Thyroid gland (tissue), 4 donors: ENCODE measurements at regions not wholly inside any gene's neighbourhood (a gene's known extent, or its start where the extent isn't known, plus 50 kb on each side); places are given as distances from the start of the nearest gene placed in this dataset.

Experiments used
- DNase-seq, 2 donors: peaks; one replicate each; pipeline ENCODE4 v3.0.0-alpha.2; 2019
- H3K27ac ChIP-seq, 3 donors: fragments of 200-600 bp; sonication (generic); 1 replicate in 2 of 3; 2 replicates in 1 of 3; pipeline ENCODE4 v1.5.1; 2016 to 2019; ENCODE audit warnings: mild to moderate bottlenecking in 1 of 3, moderate library complexity in 1 of 3
- H3K27me3 ChIP-seq: fragments of 200-600 bp; sonication (generic); one replicate; pipeline ENCODE4 v1.5.1; 2019
- H3K36me3 ChIP-seq, 2 donors: fragments of 200-600 bp; sonication (generic); one replicate each; pipeline ENCODE4 v1.5.1; 2016 to 2019
- H3K4me1 ChIP-seq, 2 donors: fragments of 200-600 bp; sonication (generic); one replicate each; pipeline ENCODE4 v1.5.1; 2017 to 2019
- H3K4me3 ChIP-seq, 3 donors: fragments of 200-600 bp; sonication (generic); replicated peaks in 1 of 3; 1 replicate in 2 of 3; 2 replicates in 1 of 3; pipeline ENCODE4 v1.5.1; 2016; ENCODE audit warnings: mild to moderate bottlenecking in 1 of 3
- H3K9me3 ChIP-seq: fragments of 200-600 bp; sonication (generic); one replicate; pipeline ENCODE4 v1.5.1; 2017
- CTCF ChIP-seq, 6 experiments: fragments of 200-600 bp in 3 of 6; fragments of 450-650 bp in 3 of 6; sonication (generic) in 3 of 6; IDR thresholded peaks; one replicate each; pipeline ENCODE4 v1.5.1; 2016 to 2019; ENCODE audit warnings: antibody characterized with exemption in 6 of 6, mild to moderate bottlenecking in 2 of 6, inconsistent platforms in 1 of 6, moderate library complexity in 1 of 6
- POLR2A ChIP-seq, 2 donors: fragments of 450-650 bp; IDR thresholded peaks; one replicate each; pipeline ENCODE4 v1.6.1; 2017; ENCODE audit warnings: antibody characterized with exemption in 2 of 2, mild to moderate bottlenecking in 2 of 2, moderate library complexity in 1 of 2
- WGBS, 2 donors: methylation state at CpG; one replicate each; pipeline ENCODE4 v1.1.5; 2017; 5-methylcytosine and 5-hydroxymethylcytosine counted together
- intact Hi-C: fragments of 100-400 bp; cut with DNase I; formaldehyde crosslinking; loops from one replicate; pipeline ENCODE4 v1.15.1; 2023

DNA sequence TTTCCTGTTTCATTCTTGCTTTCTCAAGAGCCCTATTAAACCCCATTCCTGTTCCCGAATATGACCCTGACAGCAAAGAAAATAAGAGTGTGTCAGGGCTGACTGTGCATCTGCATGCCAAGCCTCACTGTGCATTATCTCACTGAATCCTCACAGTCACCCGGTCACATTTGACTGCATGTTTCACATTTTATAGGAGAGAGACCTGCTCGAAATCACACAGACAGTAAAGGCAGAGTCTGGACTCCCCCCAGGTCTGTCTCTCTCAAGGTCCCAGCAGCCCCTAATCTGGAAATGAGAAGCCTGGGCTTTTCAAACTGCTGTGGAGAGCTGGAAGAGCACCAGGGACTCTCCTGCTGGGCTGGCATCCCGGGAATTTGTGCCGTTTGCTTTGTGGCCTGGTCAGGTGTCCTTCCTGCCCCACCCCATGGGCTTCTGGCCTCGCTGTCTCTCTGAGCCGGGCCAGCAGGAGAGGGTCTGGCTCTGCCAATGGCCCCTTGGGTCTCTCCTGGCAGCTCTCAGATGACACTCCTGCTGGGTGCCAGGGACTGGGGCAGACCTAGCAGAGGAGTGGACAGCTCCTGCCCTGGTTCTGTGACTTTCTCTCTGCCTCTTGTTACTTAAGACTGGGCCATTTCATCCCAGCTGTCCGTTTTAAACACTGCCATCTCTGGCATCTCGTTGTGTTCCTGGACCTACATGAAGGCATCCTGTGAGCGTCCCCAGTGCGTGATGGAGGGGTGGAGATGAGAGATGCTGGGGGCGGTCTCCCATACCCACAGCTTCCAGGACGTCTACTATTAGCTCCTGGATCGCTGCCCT is 173.6 kb downstream of the ARHGAP12 start:
- intact Hi-C loops = no loop called here

DNA sequence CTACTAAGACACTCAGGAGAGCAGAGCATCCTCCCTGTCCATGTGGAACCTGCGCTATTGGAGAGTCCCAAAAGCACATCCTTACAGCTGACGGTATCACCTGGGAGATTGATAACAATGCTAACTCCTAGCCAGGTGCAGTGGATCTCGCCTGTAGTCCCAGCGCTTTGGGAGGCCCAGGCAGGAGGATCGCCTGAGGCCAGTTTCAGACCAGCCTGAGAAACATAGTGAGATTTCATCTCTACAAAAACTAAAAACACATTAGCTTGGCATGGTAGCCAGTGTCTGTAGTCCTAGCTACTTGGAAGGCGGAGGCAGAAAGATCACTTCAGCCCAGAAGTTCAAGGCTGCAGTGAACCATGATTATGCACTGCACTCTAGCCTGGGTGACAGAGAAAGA is 174.9 kb downstream of the ARHGAP12 start:
- Histone ChIP-seq H3K36me3 (no peaks in the 10 kb centered on the region), H3K9me3 (no peaks in the 10 kb centered on the region), H3K27ac (peak overlapping the region; percentile 89 to 93 (median 92)), H3K4me3 (no peak overlapping the region), H3K4me1 (peaks cover 34 to 48% of the 10 kb centered on the region in 2 donors), H3K27me3 (no peaks in the 10 kb centered on the region)
- DNase-seq = no peak
- intact Hi-C loops = no loop called here
- TF ChIP-seq CTCF (IDR thresholded peaks at IDR 0.05) (no peak), POLR2A (IDR thresholded peaks at IDR 0.05) (no peak)
- 100% methylated on average over 3 to 6 of the region's 6 CpGs for WGBS, 2 donors

More for the DNA sequence above, 173.6 kb downstream of the ARHGAP12 start:
- no peaks in the 10 kb centered on the region for H3K36me3 ChIP-seq
- DNase-seq = peak; percentile 86 to 88
- peaks cover 28 to 41% of the 10 kb centered on the region in 2 donors for H3K4me1 ChIP-seq
- H3K4me3 ChIP-seq = no peak overlapping the region
- no peak for TF ChIP-seq CTCF (IDR thresholded peaks at IDR 0.05)
- TF ChIP-seq POLR2A (IDR thresholded peaks at IDR 0.05) = peak in 1 of 2 donors; percentile 73
- WGBS, 2 donors = 46% methylated on average over 12 to 14 of the region's 14 CpGs
- no peaks in the 10 kb centered on the region for H3K27me3 ChIP-seq
- no peaks in the 10 kb centered on the region for H3K9me3 ChIP-seq
- peak overlapping the region; percentile 89 to 93 (median 92) for H3K27ac ChIP-seq

GRCh38 chr10:31752170-31752569 is 176.5 kb downstream of the ARHGAP12 start:
- intact Hi-C loops = no loop called here
- peaks cover 34 to 42% of the 10 kb centered on the region in 2 donors for H3K4me1 ChIP-seq
- no peak for DNase-seq
- peak overlapping the region in 1 of 3 donors; percentile 92 for H3K27ac ChIP-seq
- no peaks in the 10 kb centered on the region for H3K27me3 ChIP-seq
- H3K9me3 ChIP-seq = no peaks in the 10 kb centered on the region
- WGBS, 2 donors = 89 to 100% methylated on average over 1 of the region's 1 CpG
- TF ChIP-seq POLR2A (IDR thresholded peaks at IDR 0.05) = no peak
- no peak overlapping the region for H3K4me3 ChIP-seq
- no peaks in the 10 kb centered on the region for H3K36me3 ChIP-seq

DNA sequence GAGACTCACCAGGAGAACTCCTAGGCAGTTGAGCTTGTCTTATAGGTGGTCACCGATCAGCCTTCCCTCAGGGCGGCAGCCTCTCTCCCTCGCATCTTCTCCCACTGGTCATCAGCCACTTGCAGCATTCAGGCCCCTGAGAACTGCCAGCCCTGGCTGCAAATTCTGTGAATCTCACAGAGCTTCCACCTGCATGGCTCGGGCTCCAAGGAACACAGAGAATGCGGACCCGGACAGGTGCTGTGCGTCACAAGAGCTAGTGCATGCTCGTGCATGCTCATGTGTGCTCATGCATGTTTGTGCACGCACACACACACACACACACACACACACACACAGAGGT is 176.9 kb downstream of the ARHGAP12 start:
- intact Hi-C loops = no loop called here
- WGBS, 2 donors = 88 to 94% methylated on average over 9 of the region's 9 CpGs

GRCh38 chr10:31751051-31751737 is 177.4 kb downstream of the ARHGAP12 start:
- TF ChIP-seq POLR2A (IDR thresholded peaks at IDR 0.05) = no peak
- no peak for TF ChIP-seq CTCF (IDR thresholded peaks at IDR 0.05)
- H3K27me3 ChIP-seq = no peaks in the 10 kb centered on the region
- no peaks in the 10 kb centered on the region for H3K9me3 ChIP-seq
- 81 to 85% methylated on average over 7 of the region's 7 CpGs for WGBS, 2 donors
- H3K27ac ChIP-seq = peak overlapping the region in 1 of 3 donors; percentile 60
- no peaks in the 10 kb centered on the region for H3K36me3 ChIP-seq
- H3K4me3 ChIP-seq = no peak overlapping the region
- intact Hi-C loops = no loop called here
- DNase-seq = peak in 1 of 2 donors; percentile 6
- peaks cover 34 to 42% of the 10 kb centered on the region in 2 donors for H3K4me1 ChIP-seq

More for the DNA sequence above, 176.9 kb downstream of the ARHGAP12 start:
- H3K4me3 ChIP-seq = no peak overlapping the region
- H3K36me3 ChIP-seq = no peaks in the 10 kb centered on the region
- H3K27me3 ChIP-seq = no peaks in the 10 kb centered on the region
- no peak for DNase-seq
- H3K4me1 ChIP-seq = peaks cover 34 to 42% of the 10 kb centered on the region in 2 donors
- TF ChIP-seq CTCF (IDR thresholded peaks at IDR 0.05) = no peak
- no peak for TF ChIP-seq POLR2A (IDR thresholded peaks at IDR 0.05)
- H3K9me3 ChIP-seq = no peaks in the 10 kb centered on the region
- peak overlapping the region in 1 of 3 donors; percentile 60 for H3K27ac ChIP-seq
